ENCODE measurements at regions not wholly inside any gene's neighbourhood (a gene's known extent, or its start where the extent isn't known, plus 50 kb on each side); places are given as distances from the start of the nearest gene placed in this dataset.
"Not testable (repeated sequence)": the region's sequence is repeated elsewhere in the genome, so short reads cannot be mapped to it uniquely, and the experiment has no call there.

DNA sequence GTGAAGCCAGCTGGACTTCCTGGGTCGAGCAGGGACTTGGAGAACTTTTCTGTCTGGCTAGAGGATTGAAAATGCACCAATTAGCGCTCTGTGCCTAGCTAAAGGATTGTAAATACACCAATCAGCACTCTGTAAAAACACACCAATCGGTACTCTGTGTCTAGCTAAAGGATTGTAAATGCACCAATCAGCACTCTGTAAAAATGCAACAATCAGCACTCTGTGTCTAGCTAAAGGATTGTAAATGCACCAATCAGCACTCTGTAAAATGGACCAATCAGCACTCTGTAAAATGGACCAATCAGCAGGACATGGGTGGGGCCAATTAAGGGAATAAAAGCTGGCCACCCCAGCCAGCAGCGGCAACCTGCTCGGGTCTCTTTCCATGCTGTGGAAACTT, 97.3 kb upstream of the GALNT15 start:
- DNase-seq: not testable (repeated sequence)

DNA sequence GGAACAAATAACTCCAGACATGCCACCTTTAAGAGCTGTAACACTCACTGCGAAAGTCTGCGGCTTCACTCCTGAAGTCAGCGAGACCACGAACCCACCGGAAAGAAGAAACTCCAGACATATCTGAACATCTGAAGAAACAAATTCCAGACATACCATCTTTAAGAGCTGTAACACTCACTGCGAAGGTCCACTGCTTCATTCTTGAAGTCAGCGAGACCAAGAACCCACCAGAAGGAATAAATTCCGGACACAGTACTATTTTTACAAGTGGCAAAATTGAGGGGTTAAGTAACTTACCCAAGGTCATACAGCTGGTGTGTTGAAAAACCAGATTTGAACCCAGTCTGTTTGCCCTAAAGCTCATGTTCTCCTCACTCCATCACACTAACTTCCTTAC, 96.8 kb upstream of the GALNT15 start:
- not testable (repeated sequence) for DNase-seq

DNA sequence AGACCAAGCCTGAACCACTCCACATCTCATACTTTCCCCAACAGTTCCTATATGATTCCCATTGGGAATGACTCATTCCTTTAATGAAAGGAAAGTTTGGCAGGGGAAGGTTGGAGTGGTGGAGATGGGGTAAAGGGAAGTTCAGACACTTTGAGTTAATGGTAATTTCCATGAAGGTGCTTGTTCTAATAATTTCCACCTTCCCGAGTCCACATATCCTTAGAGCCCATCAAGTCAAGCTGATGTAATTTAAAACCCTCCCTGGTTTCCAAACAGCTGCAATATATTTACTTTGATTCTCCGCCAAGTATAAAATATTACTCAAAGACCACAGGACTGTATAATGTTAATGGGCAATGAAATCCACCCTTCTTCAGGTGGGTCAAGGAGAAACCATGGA, 95.0 kb upstream of the GALNT15 start:
- no peak for DNase-seq

DNA sequence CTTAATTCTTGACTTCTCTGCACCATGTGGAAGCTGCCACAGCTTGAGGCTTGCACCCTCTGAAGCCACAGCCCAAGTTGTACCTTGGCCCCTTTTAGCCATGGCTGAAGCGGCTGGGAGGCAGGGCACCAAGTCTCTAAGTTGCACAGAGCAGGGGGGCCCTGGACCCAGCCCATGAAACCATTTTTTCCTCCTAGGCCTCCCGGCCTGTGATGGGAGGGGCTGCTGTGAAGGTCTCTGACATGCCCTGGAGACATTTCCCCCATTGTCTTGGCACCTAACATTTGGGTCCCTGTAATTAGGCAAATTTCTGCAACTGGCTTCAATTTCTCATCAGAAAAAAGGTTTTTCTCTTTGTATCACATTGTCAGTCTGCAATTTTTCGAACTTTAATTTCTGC, 92.8 kb upstream of the GALNT15 start:
- DNase-seq: no peak

DNA sequence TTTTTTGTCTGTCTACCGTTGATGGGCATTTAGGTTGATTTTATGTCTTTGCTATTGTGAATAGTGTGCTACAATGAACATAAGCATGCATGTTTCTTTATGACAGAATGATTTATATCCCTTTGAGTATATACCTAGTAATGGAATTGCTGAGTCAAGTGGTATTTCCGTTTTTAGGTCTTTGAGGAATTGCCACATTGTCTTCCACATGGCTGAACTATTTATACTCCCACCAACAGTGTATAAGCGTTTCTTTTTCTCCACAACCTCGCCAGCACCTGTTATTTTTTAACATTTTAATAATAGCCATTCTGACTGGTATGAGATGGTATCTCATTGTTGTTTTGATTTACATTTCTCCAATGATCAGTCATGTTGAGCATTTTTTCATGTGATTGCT, 89.6 kb upstream of the GALNT15 start:
- no peak for DNase-seq

DNA sequence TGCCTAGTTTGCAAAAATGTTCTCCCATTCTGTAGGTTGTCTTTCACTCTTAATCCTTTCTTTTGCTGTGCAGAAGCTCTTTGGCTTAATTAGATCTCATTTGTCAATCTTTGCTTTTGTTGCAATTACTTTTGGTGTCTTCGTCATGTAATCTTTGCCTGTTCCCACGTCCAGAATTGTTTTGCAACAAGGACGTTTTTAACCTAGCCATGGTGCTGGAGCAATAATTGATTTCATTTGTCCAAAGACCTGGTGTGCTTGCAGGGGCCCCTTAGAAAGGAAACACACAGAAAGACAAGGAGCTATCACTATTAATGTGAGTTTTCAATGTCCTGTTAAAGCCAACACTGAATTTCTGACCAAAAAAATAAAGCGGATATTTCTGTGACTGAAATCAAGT, 89.1 kb upstream of the GALNT15 start:
- DNase-seq: no peak

DNA sequence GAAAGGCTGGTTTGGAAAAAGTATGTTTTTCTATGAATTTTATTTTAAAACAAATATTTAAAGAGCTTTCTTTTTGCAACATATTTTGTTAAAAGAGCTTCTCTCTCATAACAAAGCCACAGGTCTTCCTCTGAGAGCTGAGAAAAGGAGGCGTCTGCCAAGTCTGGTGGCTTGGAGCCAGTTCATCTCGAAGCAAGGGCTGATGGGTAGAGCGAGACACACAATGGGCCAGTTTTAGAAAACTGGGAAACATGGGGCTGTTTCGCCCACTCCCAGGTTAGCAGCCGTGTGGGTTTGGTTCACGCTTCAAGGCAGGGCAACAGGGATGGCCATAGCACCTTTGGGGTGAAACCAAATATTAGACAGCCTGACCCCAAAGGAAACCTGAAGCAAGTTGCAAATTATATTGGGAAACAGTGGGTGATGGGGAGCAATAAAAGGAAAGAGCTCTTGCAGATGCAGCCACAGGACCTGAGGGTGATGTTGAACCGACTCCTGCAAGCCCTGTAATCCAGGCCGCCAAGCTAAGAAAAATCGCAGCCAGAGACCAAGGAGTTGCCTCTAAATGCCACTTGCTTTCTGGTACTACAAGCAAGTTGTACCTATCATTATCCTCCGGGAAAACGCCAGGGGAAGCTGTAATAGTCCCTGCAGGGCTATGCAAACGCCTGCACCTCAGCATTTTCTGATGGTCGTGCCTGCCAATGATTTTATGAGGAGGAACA, 88.4 kb upstream of the GALNT15 start:
- no peak for DNase-seq

DNA sequence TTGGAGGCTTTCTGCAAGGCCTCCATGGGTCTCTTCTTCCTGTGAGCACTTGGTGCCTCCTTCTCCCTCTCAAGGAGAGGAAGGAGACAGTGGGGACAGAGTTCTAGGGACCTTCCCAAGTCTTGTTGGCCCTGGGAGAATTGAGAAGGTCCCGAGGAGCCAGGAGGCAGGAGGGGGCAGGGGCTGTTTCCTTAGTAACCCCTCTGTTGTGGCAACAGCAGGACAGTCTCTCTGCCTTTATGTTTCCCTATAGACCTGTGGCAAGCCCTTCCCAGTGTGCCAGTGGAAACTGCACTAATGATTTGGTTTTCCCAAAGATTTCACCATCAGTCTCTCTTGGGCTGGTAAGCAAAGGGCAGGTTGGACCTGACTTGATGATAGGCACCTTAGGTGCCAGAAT, 87.8 kb upstream of the GALNT15 start:
- no peak for DNase-seq

DNA sequence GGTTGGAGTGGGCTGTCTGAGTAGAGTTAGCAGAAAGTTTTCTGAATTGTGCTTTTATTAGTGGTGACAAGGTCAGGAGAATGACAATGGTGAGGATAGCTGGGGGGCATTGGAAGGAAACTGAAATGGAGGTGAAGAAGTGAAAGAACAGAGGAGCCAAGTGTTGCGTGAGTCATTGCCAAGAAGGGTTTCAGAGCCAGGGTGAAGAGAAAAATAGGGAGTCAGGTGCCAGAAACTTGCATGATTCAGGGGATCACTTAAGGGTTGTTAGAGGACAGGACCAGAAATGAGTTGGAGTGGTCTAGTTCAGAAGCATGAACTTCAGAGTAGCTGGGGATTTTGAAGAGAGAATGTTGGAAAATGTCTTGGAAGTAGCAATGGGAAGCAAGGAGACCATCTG, 86.0 kb upstream of the GALNT15 start:
- no peak for DNase-seq

DNA sequence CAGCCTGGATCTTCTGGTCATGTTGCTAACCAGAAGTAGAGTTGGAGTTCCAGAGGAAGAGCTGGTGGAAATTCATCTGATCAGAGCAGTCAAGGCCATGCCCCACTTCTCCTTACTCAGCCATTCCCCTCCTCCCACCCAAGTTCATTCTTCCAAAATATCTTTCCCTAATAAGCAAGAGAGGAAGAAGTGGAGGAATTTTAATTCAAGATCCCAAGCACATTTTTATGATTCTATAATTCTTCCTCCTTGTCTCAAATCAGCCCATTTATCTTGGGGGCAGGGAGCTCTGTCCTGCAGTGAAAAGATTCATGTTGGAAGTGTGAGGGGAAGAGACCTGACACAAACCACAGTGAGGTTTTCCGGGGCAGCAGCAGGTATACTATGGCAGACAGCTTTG, 85.0 kb upstream of the GALNT15 start:
- DNase-seq: no peak

DNA sequence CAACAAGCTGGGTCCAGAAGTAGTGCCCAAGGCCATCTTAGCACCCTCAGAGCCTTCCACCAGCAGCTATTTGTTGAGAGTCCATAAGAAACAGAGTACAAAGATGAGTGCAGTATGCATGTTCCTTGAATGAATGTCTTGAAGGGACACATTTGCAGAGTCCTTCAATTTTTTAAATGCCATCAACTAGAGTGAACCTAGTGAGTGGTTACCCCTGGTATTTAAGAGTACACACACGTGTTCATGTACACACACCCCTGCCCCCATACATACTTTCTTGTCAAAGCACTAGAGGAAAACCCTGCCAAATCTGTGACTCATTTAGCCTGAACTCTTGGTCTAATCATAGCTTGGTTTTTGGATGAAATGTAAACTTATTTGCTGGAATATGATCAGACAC, 84.5 kb upstream of the GALNT15 start:
- DNase-seq: no peak

DNA sequence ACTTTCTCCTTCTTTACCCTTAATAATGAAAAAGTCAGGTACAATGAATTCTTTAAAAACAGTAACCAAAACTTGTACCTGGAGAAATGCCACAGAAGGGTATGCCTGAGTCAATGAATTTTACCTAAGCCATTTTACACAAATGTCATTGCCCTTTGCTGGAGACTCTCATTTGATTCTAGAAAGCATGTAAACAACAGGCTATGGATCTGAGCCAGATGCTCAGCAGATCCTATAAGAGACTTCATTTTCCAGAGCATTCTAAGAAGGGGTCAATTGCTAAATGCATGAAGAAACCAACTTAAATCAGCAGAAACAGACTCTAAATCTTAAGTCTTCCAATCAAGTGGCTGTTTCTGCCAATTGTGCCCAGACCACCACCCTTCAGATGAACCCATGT, 83.8 kb upstream of the GALNT15 start:
- no peak for DNase-seq

DNA sequence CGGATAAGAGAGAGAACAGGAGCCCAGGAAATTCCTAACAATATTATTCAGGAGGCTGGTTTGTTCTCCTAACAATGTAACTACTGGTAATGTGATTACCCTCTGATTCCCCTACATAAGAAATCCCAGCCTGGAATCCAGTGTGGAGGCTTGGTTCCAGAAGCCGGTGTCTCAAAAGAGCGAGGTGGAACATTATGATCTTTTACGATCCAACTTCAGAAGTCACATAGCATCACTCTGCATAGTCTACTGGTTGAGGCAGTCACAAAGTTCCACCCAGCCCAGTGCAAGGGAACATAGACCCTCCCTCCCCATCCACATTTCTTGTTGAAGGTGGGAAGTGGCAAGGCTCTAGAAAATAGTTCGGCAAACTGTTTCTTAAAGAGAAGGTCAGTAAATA, 81.6 kb upstream of the GALNT15 start:
- no peak for DNase-seq

DNA sequence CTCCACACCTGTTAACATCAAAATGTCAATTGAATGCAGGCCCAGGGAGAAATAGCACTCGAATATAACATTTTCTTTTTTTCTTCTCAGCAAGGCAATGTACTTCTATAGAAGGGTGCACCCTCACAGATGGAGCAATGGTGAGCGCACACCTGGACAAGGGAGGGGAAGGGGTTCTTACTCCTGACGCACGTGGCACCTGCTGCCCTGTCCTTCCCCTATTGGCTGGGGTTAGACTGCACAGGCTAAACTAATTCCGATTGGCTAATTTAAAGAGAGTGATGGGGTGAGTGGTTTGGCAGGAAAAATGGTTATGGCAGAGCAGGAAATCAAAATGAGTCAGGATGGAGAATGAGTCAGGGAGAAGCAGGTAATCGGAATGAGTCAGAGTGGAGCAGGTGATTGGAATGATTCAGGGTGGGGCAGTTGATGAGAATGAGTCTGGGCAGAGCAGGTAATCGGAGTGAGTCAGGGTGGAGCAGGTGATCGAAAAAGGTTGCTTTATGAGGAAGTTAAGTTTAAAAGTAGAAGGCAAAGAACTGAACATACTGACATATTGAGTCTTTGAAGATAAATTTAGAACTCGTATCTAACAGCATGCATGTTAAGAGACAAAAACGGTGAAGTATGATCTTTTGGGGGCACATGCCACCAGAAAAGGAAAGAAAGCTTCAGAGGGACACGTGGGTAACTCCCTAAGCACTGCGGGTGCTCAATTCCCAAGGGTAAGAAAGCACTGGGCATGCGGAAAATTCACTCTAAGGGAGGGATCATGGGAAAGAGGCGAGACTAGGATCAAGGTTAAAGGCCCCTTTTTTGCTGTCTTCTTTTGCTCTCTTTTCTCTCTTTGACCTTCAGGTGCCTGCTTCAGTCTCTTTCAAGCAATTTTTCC, 72.9 kb upstream of the GALNT15 start:
- DNase-seq: no peak

DNA sequence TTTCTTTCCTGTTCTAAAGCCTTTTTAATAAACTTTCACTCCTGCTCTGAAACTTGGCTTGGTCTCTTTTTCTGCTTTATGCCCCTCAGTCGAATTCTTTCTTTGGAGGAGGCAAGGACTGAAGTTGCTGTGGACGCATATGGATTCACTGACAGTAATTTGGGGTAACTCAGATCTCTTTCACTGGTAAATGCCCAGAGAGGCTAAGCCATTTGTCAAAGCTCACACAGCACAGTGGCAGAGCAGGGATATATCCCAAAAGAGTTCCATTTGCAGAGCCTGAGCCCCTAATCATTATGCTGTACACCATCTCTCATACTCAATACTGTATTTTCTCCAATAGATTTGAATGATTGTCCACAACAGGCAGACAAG, 72.3 kb upstream of the GALNT15 start:
- DNase-seq: no peak

DNA sequence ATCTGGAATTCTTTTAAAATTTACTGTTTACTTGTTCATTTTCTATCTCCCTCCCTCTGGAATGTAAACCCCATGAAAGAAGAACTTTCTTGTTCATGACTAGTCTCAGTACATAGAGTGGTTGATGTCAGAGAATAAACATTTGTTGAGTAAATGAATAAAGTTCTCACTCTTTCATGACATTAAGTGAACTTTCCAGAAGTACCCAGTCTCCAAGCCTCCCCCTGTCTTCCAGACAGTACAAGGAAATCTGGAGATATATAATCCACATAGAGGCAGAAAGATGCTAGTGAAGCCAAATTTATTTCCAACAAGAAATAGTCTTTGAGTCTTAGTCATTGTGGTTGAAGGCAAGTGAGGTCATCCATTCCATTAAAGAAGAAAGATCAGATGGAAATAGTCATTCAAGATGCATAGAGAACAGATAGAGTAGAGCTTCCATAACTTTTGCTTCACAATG, 71.5 kb upstream of the GALNT15 start:
- no peak for DNase-seq

DNA sequence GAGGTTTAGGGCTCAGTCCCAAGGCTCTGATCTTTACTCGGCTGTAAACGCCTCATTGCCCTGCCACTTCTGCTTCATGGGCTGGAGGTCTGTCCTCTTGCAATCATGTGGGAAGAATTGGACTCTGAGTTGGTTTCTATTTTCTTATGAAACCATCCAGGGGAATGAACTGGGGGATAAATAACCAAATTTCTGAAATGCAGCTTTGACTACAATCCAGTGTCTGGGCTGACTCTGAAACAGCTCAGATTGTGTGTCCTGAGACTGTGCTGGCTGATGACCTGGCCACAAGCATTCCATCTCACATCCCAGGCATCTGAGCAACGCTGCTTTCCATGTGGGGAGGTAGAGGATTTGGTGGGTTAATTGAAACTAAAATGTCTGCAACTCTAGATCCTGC, 71.0 kb upstream of the GALNT15 start:
- DNase-seq: no peak

DNA sequence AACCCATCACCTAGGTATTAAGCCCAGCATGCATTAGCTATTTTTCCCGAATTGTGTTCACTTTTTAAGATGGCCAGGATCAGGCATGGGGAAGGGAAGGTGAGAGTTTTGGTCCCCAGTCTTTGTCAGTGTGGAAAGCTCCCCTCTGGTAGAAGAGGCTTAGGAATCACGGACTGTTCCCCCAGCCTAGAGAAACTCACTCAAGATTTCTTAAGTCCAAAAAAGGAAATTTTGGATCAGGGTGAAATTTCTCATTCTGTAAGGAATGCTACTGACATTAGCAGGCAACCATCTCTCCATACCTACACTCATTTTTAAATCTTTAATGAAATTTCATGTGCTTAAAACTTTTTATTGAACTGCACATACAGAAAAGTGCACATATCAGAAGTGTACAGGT, 70.3 kb upstream of the GALNT15 start:
- no peak for DNase-seq

DNA sequence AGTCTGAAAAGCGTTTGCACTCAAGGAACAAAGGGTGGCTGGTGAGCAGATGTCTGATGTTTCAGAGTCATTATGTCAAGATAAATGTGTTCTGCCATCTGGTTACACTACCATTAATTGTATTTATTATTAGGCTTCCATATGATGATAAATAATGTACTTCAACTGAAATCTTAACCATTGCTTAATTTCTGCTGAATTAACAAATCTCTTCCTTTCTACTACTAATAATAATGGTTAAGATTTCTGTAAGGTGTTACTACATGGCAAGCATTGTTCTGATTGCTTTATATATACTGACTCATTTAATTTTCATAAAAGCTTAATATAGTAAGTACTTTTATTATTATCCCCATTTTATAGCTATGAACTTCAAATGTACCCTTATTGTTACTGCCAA, 68.4 kb upstream of the GALNT15 start:
- no peak for DNase-seq

DNA sequence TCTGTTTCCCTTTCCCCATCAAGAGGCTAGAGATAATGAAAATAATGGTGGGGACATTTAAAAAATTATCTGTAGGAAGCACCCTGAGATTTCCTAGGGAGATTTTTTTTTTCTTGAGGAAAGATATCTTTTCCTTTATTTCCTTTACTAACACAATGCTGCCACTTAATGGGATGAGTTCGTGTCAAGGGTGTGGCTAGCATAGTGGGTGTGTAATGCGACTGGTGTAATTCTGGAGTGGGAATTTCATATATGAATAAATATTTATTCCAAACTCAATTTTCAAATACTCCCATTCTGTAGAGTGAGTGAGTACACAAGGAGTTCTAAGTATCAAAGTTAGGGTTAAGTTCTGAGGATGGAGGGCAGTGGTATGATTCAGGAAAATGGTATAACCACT, 66.1 kb upstream of the GALNT15 start:
- no peak for DNase-seq

DNA sequence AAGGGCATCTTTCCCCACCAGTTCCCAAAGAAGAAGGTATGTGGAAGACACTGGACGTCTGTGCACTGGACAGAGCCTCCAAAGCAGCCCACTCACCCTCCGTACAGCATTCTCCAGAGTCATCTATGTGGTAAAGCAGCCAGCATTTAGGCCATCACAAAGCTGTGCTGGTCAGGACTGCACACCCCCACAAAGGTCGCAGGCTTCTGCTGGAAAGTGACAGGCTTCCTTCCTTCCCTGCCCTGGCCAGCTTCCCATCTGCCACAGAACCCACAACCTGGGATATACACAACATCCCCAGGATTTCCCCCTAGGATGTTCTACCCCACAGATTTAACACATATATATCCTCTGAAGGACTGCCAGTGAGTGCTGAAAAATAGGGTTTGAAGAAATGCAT, 64.6 kb upstream of the GALNT15 start:
- DNase-seq: no peak

DNA sequence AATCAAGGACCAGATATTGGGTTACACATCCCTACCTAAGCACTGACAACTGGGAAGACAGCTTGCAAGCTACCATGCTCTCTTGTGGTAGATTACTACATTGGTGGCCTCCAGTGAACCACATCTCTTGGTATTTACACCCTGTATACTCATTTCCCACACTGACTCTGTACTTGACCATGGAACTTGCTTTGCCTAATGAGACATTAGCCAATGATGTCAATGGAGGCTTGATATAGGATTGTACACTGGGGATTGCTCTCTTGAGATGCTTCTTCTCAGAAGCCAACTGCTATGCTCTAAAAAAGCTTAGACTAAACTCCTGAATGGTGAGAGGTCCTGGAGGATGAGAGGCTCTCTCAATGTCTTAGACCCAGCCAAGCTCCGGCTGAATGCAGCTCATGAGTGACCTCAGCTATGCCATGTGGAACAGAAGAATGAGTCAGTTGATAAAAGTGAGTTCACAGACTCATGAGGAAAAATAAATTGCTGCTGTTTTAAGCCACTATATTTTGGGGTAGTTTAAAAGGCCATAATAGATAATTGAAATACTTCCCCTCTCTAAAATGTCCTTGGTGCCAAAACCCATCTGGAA, 61.5 kb upstream of the GALNT15 start:
- no peak for DNase-seq

DNA sequence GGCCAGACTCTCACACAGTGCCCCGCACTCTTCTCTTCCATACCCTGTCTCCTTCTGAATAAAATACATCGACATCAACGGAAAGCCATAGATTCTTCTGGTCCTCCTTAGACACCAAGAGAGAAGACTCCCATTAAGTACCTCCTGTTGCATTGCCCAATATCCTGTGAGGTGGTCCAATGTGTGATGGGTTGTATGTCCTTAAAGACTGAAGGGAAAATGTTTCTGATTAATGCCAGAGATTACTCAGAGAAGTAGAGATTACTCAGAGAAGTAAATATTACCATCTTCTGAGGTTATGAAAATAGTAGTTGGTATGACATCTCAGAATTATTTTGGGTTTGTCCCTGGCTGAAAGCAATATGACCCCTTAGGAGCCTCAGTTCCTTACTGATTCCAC, 60.8 kb upstream of the GALNT15 start:
- DNase-seq: no peak

DNA sequence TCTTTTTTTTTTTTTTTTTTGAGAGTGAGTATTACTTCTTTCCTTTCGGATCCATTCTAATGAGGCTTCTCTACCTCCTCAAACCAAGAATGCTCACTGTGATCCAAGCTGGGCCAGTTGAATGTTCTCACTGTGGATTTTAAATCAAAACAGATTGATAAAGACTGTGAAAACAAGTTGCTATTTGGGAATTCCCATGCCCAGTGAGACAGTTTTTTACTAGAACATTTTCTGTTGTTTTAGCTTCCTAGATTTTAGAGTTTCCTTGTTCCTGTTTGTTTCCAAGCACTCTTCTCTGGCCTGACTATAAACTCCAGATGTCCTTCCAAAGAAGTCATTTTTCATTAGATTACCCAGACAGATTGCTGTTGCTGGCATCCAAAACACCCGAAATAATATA, 60.1 kb upstream of the GALNT15 start:
- no peak for DNase-seq
